Mesendoderm (in vitro differentiated cells): ENCODE measurements at regions not wholly inside any gene's neighbourhood (a gene's known extent, or its start where the extent isn't known, plus 50 kb on each side); places are given as distances from the start of the nearest gene placed in this dataset.

Experiments
- DNase-seq: peaks from one replicate; pipeline ENCODE4 v3.0.0; 2013
- H2AK5ac ChIP-seq: 2 replicates; pipeline ENCODE4 v1.6.1; 2013; ENCODE audit warnings: low read length, inconsistent platforms
- H2BK120ac ChIP-seq: 2 replicates; pipeline ENCODE4 v1.6.1; 2013; ENCODE audit warnings: low read depth, mild to moderate bottlenecking, low read length, moderate library complexity, mixed read lengths
- H2BK15ac ChIP-seq: replicated peaks from 2 replicates; pipeline ENCODE4 v1.6.1; 2013; ENCODE audit warnings: low read depth, mild to moderate bottlenecking, moderate library complexity
- H2BK5ac ChIP-seq: 2 replicates; pipeline ENCODE4 v1.6.1; 2013; ENCODE audit warnings: low read length, inconsistent platforms
- H3K18ac ChIP-seq: 2 replicates; pipeline ENCODE4 v1.6.1; 2013; ENCODE audit warnings: mild to moderate bottlenecking, low read length, mixed read lengths
- H3K23ac ChIP-seq: one replicate; pipeline ENCODE4 v1.6.1; 2013; ENCODE audit warnings: low read length
- H3K27ac ChIP-seq: 2 replicates; pipeline ENCODE4 v1.5.1; 2013; ENCODE audit warnings: low read depth, mild to moderate bottlenecking, inconsistent platforms, low read length, moderate library complexity
- H3K27me3 ChIP-seq: 2 replicates; pipeline ENCODE4 v1.6.1; 2013; ENCODE audit warnings: low read length, control low read depth, mild to moderate bottlenecking, inconsistent platforms; ENCODE audit not compliant: insufficient read depth, poor library complexity
- H3K36me3 ChIP-seq: 2 replicates; pipeline ENCODE4 v1.6.1; 2013; ENCODE audit warnings: low read length, inconsistent platforms; ENCODE audit not compliant: control insufficient read depth, insufficient read depth
- H3K4ac ChIP-seq: one replicate; pipeline ENCODE4 v1.6.1; 2013; ENCODE audit warnings: low read depth, mild to moderate bottlenecking, low read length, moderate library complexity
- H3K4me1 ChIP-seq: 2 replicates; pipeline ENCODE4 v1.6.1; 2013; ENCODE audit warnings: low read depth, low read length, inconsistent platforms; ENCODE audit not compliant: control insufficient read depth
- H3K4me2 ChIP-seq: 2 replicates; pipeline ENCODE4 v1.6.1; 2013; ENCODE audit warnings: low read length
- H3K4me3 ChIP-seq: 2 replicates; pipeline ENCODE4 v1.5.1; 2013; ENCODE audit warnings: mild to moderate bottlenecking, low read length
- H3K56ac ChIP-seq: one replicate; pipeline ENCODE4 v1.6.1; 2013; ENCODE audit warnings: low read length
- H3K79me1 ChIP-seq: 2 replicates; pipeline ENCODE4 v1.6.1; 2013; ENCODE audit warnings: low read length, inconsistent platforms
- H3K79me2 ChIP-seq: 2 replicates; pipeline ENCODE4 v1.6.1; 2013; ENCODE audit warnings: mild to moderate bottlenecking, low read length; ENCODE audit not compliant: control insufficient read depth, insufficient read depth
- H3K9ac ChIP-seq: 2 replicates; pipeline ENCODE4 v1.6.1; 2013; ENCODE audit warnings: low read length, inconsistent platforms
- H4K5ac ChIP-seq: one replicate; pipeline ENCODE4 v1.6.1; 2013; ENCODE audit warnings: low read length
- H4K8ac ChIP-seq: one replicate; pipeline ENCODE4 v1.6.1; 2013; ENCODE audit warnings: low read depth, mild to moderate bottlenecking, control low read depth, low read length, moderate library complexity
- WGBS: extraction: QIAGEN DNeasy Blood & Tissue Kit; methylation state at CpG from one replicate; pipeline ENCODE4 v1.1.7; 2013; ENCODE audit warnings: low lambda C conversion rate, missing lambda C conversion rate; ENCODE audit not compliant: insufficient coverage; ENCODE audit errors: extremely low coverage; 5-methylcytosine and 5-hydroxymethylcytosine counted together

GRCh38 chr5:87665166-87665565 is 252.4 kb upstream of the CCNH start:
- Histone ChIP-seq H3K4ac (no peak overlapping the region), H2BK5ac (no peak overlapping the region), H3K9ac (no peak overlapping the region), H3K4me2 (no peak overlapping the region), H3K4me3 (no peak overlapping the region), H4K5ac (no peak overlapping the region), H3K56ac (no peak overlapping the region), H2AK5ac (no peak overlapping the region), H2BK15ac (no peak overlapping the region), H3K79me2 (no peaks in the 10 kb centered on the region), H4K8ac (no peak overlapping the region), H3K36me3 (no peaks in the 10 kb centered on the region), H3K18ac (no peak overlapping the region), H2BK120ac (no peak overlapping the region), H3K27me3 (no peaks in the 10 kb centered on the region), H3K27ac (no peak overlapping the region), H3K4me1 (no peaks in the 10 kb centered on the region), H3K79me1 (no peaks in the 10 kb centered on the region), H3K23ac (no peak overlapping the region)
- no peak for DNase-seq
- WGBS: no CpG with 5 or more reads among the region's 1 CpG

- Histone ChIP-seq H3K27ac (no peak overlapping the region), H3K27me3 (no peaks in the 10 kb centered on the region), H3K79me2 (no peaks in the 10 kb centered on the region), H3K18ac (no peak overlapping the region), H3K4me2 (no peak overlapping the region), H3K9ac (no peak overlapping the region), H3K4ac (no peak overlapping the region), H3K36me3 (no peaks in the 10 kb centered on the region), H3K56ac (no peak overlapping the region), H3K4me3 (no peak overlapping the region), H2BK5ac (no peak overlapping the region), H3K4me1 (no peaks in the 10 kb centered on the region), H2BK120ac (no peak overlapping the region), H4K5ac (no peak overlapping the region), H2AK5ac (no peak overlapping the region), H4K8ac (no peak overlapping the region), H3K23ac (no peak overlapping the region), H3K79me1 (no peaks in the 10 kb centered on the region), H2BK15ac (no peak overlapping the region)
- no CpG with 5 or more reads among the region's 2 CpGs for WGBS
- DNase-seq: no peak
Measured at GRCh38 chr5:87661784-87662566, 249.2 kb upstream of the CCNH start.

DNA sequence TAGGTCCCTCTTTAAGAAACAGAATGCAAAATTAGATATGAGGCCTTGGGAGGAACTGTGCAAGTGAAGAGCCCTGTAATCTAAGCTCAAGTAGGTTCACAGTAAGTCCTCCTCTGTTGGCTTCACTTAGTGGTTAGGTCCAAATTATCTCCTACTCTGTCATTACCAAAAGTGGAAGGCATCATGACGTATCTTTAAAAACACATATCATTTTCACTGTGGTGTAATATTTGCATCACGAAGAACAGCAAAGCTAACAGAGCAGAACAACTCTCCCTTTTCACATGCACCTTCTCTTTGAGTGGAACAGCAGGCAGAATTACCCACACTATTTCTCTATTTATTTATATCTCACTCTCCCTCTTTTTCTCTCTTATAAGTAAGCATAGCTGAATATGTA is 240.5 kb upstream of the CCNH start:
- H3K79me1 ChIP-seq: no peaks in the 10 kb centered on the region
- H3K27me3 ChIP-seq: no peaks in the 10 kb centered on the region
- no peak overlapping the region for H3K27ac ChIP-seq
- H2BK5ac ChIP-seq: no peak overlapping the region
- H3K36me3 ChIP-seq: no peaks in the 10 kb centered on the region
- no peak overlapping the region for H3K23ac ChIP-seq
- no peak overlapping the region for H3K4me3 ChIP-seq
- H3K4me2 ChIP-seq: no peak overlapping the region
- no peak overlapping the region for H4K8ac ChIP-seq
- H3K56ac ChIP-seq: no peak overlapping the region
- no peak overlapping the region for H2BK120ac ChIP-seq
- no peak overlapping the region for H3K9ac ChIP-seq
- H3K79me2 ChIP-seq: no peaks in the 10 kb centered on the region
- H3K18ac ChIP-seq: no peak overlapping the region
- DNase-seq: no peak
- H3K4me1 ChIP-seq: no peaks in the 10 kb centered on the region
- H2BK15ac ChIP-seq: no peak overlapping the region
- H3K4ac ChIP-seq: no peak overlapping the region
- WGBS: no CpG with 5 or more reads among the region's 2 CpGs
- H2AK5ac ChIP-seq: no peak overlapping the region
- no peak overlapping the region for H4K5ac ChIP-seq

GRCh38 chr5:87650284-87650683 is 237.6 kb upstream of the CCNH start:
- H3K4ac ChIP-seq: no peak overlapping the region
- H3K4me2 ChIP-seq: no peak overlapping the region
- no peaks in the 10 kb centered on the region for H3K79me2 ChIP-seq
- no CpG with 5 or more reads among the region's 2 CpGs for WGBS
- H4K5ac ChIP-seq: no peak overlapping the region
- no peak overlapping the region for H2AK5ac ChIP-seq
- H3K27ac ChIP-seq: no peak overlapping the region
- no peak overlapping the region for H3K9ac ChIP-seq
- no peaks in the 10 kb centered on the region for H3K79me1 ChIP-seq
- no peak overlapping the region for H3K4me3 ChIP-seq
- H3K18ac ChIP-seq: no peak overlapping the region
- no peaks in the 10 kb centered on the region for H3K4me1 ChIP-seq
- no peak overlapping the region for H2BK15ac ChIP-seq
- H3K23ac ChIP-seq: no peak overlapping the region
- H3K36me3 ChIP-seq: no peaks in the 10 kb centered on the region
- DNase-seq: no peak
- H3K27me3 ChIP-seq: no peaks in the 10 kb centered on the region
- no peak overlapping the region for H3K56ac ChIP-seq
- H2BK5ac ChIP-seq: no peak overlapping the region
- H4K8ac ChIP-seq: no peak overlapping the region
- no peak overlapping the region for H2BK120ac ChIP-seq

DNA sequence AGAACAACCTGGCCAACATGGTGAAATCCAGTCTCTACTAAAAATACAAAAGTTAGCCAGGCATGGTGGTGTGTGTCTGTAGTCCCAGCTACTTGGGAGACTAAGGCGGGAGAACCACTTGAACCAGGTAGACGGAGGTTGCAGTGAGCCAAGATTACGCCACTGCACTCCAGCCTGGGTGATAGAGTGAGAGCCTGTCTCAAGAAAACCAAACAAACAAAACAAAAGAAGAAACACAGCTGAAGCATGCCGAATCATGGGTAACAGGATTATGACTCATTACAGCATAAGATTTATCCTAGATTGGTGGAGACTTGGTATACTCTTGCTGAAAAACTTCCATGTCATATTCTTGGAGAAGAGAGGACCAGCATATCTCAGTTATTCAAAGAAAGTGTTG is 236.7 kb upstream of the CCNH start:
- Histone ChIP-seq H3K4me1 (no peaks in the 10 kb centered on the region), H4K5ac (no peak overlapping the region), H3K4me3 (no peak overlapping the region), H4K8ac (no peak overlapping the region), H3K27me3 (no peaks in the 10 kb centered on the region), H2BK15ac (no peak overlapping the region), H3K79me2 (no peaks in the 10 kb centered on the region), H2BK120ac (no peak overlapping the region), H3K79me1 (no peaks in the 10 kb centered on the region), H3K23ac (no peak overlapping the region), H3K56ac (no peak overlapping the region), H3K27ac (no peak overlapping the region), H2AK5ac (no peak overlapping the region), H3K4me2 (no peak overlapping the region), H3K4ac (no peak overlapping the region), H3K36me3 (no peaks in the 10 kb centered on the region), H3K18ac (no peak overlapping the region), H2BK5ac (no peak overlapping the region), H3K9ac (no peak overlapping the region)
- no peak for DNase-seq
- WGBS: no CpG with 5 or more reads among the region's 4 CpGs

- Histone ChIP-seq H3K4me1 (no peaks in the 10 kb centered on the region), H3K9ac (no peak overlapping the region), H2BK5ac (no peak overlapping the region), H3K56ac (no peak overlapping the region), H3K27ac (no peak overlapping the region), H3K79me1 (no peaks in the 10 kb centered on the region), H2BK120ac (no peak overlapping the region), H2AK5ac (no peak overlapping the region), H3K4me2 (no peak overlapping the region), H3K4me3 (no peak overlapping the region), H2BK15ac (no peak overlapping the region), H3K23ac (no peak overlapping the region), H3K36me3 (no peaks in the 10 kb centered on the region), H3K4ac (no peak overlapping the region), H3K79me2 (no peaks in the 10 kb centered on the region), H4K5ac (no peak overlapping the region), H3K27me3 (no peaks in the 10 kb centered on the region), H4K8ac (no peak overlapping the region), H3K18ac (no peak overlapping the region)
- DNase-seq: no peak
- no CpG with 5 or more reads among the region's 3 CpGs for WGBS
Measured at GRCh38 chr5:87645224-87645623, 232.5 kb upstream of the CCNH start.
